Upper lobe of left lung (tissue), 4 donors: ENCODE measurements at regions not wholly inside any gene's neighbourhood (a gene's known extent, or its start where the extent isn't known, plus 50 kb on each side); places are given as distances from the start of the nearest gene placed in this dataset.

Source experiments
- CTCF ChIP-seq, 6 experiments: fragments of 450-650 bp in 4 of 6; fragments of 200-600 bp in 2 of 6; sonication (generic) in 2 of 6; IDR thresholded peaks; one replicate each; pipeline ENCODE4 v1.5.1; 2016 to 2019; ENCODE audit warnings: antibody characterized with exemption in 6 of 6
- EP300 ChIP-seq, 4 donors: sonication (generic); formaldehyde crosslinking; IDR thresholded peaks; one replicate each; pipeline ENCODE4 v1.5.1; 2017; ENCODE audit warnings: antibody characterized with exemption in 4 of 4, control low read depth in 2 of 4
- POLR2A ChIP-seq, 4 donors: fragments of 450-650 bp; IDR thresholded peaks; one replicate each; pipeline ENCODE4 v1.5.1; 2016 to 2017; ENCODE audit warnings: antibody characterized with exemption in 4 of 4, mild to moderate bottlenecking in 2 of 4
- POLR2AphosphoS5 ChIP-seq, 2 donors: sonication (generic); formaldehyde crosslinking; IDR thresholded peaks; one replicate each; pipeline ENCODE4 v1.5.1; 2017; ENCODE audit warnings: antibody characterized with exemption in 2 of 2

- TF ChIP-seq CTCF (IDR thresholded peaks at IDR 0.05) = no peak
- TF ChIP-seq EP300 (IDR thresholded peaks at IDR 0.05) = no peak
- no peak for TF ChIP-seq POLR2AphosphoS5 (IDR thresholded peaks at IDR 0.05)
- TF ChIP-seq POLR2A (IDR thresholded peaks at IDR 0.05) = no peak
These were observed 132.9 kb downstream of the KLF6 start for GRCh38 chr10:3651969-3652653.
